Astrocyte of the spinal cord (primary cell): ENCODE measurements at regions not wholly inside any gene's neighbourhood (a gene's known extent, or its start where the extent isn't known, plus 50 kb on each side); places are given as distances from the start of the nearest gene placed in this dataset.

ENCODE experiments used
- DNase-seq: peaks from one replicate; pipeline ENCODE4 v3.0.0; 2011; ENCODE audit warnings: low read depth, low spot score
- H3K4me3 ChIP-seq: 2 replicates; pipeline ENCODE4 v1.5.1; 2011; ENCODE audit warnings: low read depth, mild to moderate bottlenecking, low read length, moderate library complexity
- in situ Hi-C: cut with HindIII; loops from 2 replicates; pipeline ENCODE4 v1.10.0; 2017; ENCODE audit warnings: low sequenced_read_pairs
- TF ChIP-seq, protein P1 (sequence below): IDR thresholded peaks from 2 replicates; pipeline ENCODE4 v1.5.1; 2012; ENCODE audit warnings: low read depth, mild to moderate bottlenecking, low read length, inconsistent platforms

GRCh38 chr1:5093042-5093441, 438.6 kb downstream of the AJAP1 start:
- DNase-seq: no peak
- TF ChIP-seq, protein P1, sequence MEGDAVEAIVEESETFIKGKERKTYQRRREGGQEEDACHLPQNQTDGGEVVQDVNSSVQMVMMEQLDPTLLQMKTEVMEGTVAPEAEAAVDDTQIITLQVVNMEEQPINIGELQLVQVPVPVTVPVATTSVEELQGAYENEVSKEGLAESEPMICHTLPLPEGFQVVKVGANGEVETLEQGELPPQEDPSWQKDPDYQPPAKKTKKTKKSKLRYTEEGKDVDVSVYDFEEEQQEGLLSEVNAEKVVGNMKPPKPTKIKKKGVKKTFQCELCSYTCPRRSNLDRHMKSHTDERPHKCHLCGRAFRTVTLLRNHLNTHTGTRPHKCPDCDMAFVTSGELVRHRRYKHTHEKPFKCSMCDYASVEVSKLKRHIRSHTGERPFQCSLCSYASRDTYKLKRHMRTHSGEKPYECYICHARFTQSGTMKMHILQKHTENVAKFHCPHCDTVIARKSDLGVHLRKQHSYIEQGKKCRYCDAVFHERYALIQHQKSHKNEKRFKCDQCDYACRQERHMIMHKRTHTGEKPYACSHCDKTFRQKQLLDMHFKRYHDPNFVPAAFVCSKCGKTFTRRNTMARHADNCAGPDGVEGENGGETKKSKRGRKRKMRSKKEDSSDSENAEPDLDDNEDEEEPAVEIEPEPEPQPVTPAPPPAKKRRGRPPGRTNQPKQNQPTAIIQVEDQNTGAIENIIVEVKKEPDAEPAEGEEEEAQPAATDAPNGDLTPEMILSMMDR: no peak
- H3K4me3 ChIP-seq: no peak overlapping the region
- in situ Hi-C loops: no loop called here

DNA sequence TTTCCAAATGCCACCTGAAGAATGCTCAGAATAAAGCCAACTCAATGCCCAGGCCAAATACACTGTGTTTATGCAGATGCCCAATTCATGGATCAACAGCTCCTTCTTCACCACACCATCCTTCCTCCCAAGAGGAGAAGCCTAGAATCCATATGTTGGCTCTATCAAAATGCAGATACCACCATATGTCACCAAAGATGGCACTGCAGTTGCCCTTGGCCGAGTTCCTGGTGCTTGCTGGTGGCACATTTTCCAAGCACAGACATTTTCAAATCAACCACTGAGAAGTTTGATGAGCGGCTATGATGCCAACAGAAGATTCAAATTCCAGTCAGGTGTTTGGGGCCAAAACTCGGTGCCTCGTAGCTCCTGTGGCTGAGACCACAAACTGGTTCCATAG, 430.3 kb downstream of the AJAP1 start:
- TF ChIP-seq, protein P1: no peak
- DNase-seq: no peak
- in situ Hi-C loops: no loop called here

GRCh38 chr1:5067246-5067645, 412.8 kb downstream of the AJAP1 start:
- DNase-seq: no peak
- H3K4me3 ChIP-seq: no peak overlapping the region
- TF ChIP-seq, protein P1: no peak
- in situ Hi-C loops: no loop called here

More for the DNA sequence above, 430.3 kb downstream of the AJAP1 start:
- no peak overlapping the region for H3K4me3 ChIP-seq

DNA sequence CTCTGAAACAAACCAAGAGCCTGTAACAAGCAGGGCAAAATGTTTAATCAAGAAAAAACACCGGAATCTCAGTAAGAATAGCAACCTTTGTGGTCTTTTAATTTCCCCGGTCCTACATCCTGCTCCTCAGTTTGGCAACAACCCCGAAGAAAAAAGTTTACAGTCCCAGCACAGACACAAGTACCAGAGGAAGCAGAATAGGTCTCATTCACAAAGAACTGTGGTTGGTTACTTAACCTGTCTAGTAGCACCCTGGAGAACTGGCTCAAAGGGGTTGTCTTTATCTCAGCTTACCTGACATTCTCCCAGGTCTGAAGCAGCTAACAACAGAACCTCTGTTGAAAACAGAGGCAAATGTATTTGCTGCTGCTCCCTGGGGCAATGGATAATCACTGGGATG, 399.3 kb downstream of the AJAP1 start:
- TF ChIP-seq, protein P1: no peak
- no peak for DNase-seq
- no peak overlapping the region for H3K4me3 ChIP-seq
- in situ Hi-C loops: no loop called here

GRCh38 chr1:5029136-5029535, 374.7 kb downstream of the AJAP1 start:
- no peak for DNase-seq
- TF ChIP-seq, protein P1: no peak
- in situ Hi-C loops: no loop called here
- H3K4me3 ChIP-seq: no peak overlapping the region

DNA sequence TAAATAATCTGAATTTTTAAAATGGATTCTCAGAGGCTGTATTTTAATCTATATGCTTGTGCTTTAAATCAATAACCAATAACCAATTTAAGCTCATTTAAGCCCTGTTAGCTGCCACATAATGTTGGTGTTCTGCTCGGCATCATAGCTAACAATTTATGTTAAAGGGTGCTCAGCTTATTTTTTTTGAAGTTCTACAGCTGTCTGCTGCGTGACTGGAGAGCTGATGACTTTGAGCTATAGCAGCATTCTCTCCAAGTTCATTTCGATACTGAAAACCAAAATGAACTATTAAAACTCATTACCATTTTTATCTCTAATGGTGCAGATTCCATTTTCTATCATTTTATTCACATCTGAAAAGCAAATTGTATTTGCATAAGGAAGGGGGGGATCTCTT, 357.8 kb downstream of the AJAP1 start:
- TF ChIP-seq, protein P1: no peak
- DNase-seq: no peak
- H3K4me3 ChIP-seq: no peak overlapping the region
- in situ Hi-C loops: no loop called here

- in situ Hi-C loops: no loop called here
- no peak overlapping the region for H3K4me3 ChIP-seq
- DNase-seq: no peak
- TF ChIP-seq, protein P1: no peak
These were observed 356.2 kb downstream of the AJAP1 start for GRCh38 chr1:5010656-5011055.
